HG02642 (cell line): ENCODE measurements at regions not wholly inside any gene's neighbourhood (a gene's known extent, or its start where the extent isn't known, plus 50 kb on each side); places are given as distances from the start of the nearest gene placed in this dataset.

ENCODE experiments used
- ATAC-seq: cut with Tn5 transposase; IDR thresholded peaks from one replicate; pipeline ENCODE4 v1.9.1; 2021; ENCODE audit warnings: mild to moderate bottlenecking; ENCODE audit not compliant: unreplicated experiment, poor library complexity

GRCh38 chr13:109647053-109647452 lies 139.3 kb downstream of the IRS2 start:
- no peak for ATAC-seq

- peak; percentile 62 for ATAC-seq
Measured at GRCh38 chr13:109646423-109646822, 140.0 kb downstream of the IRS2 start.

- no peak for ATAC-seq
Measured at GRCh38 chr13:109645831-109646230, 140.6 kb downstream of the IRS2 start.

- ATAC-seq, result no peak
Measured at GRCh38 chr13:109644956-109645355, 141.4 kb downstream of the IRS2 start.

- ATAC-seq, result no peak
Measured at GRCh38 chr13:109644069-109644750, 142.2 kb downstream of the IRS2 start.

- no peak for ATAC-seq
Measured at GRCh38 chr13:109642358-109642757, 144.0 kb downstream of the IRS2 start.

GRCh38 chr13:109636736-109637135 lies 149.6 kb downstream of the IRS2 start:
- no peak for ATAC-seq

- ATAC-seq, result no peak
Measured at GRCh38 chr13:109631069-109631468, 155.3 kb downstream of the IRS2 start.

- ATAC-seq, result no peak
Measured at GRCh38 chr13:109630271-109630670, 156.1 kb downstream of the IRS2 start.

GRCh38 chr13:109629737-109630136 lies 156.6 kb downstream of the IRS2 start:
- no peak for ATAC-seq

GRCh38 chr13:109628251-109628699 lies 158.1 kb downstream of the IRS2 start:
- no peak for ATAC-seq

- no peak for ATAC-seq
Measured at GRCh38 chr13:109627649-109628048, 158.7 kb downstream of the IRS2 start.

GRCh38 chr13:109626386-109627171 lies 159.8 kb downstream of the IRS2 start:
- no peak for ATAC-seq

GRCh38 chr13:109625156-109625555 lies 161.2 kb downstream of the IRS2 start:
- ATAC-seq, result no peak

GRCh38 chr13:109622006-109622405 lies 164.4 kb downstream of the IRS2 start:
- ATAC-seq, result no peak

- no peak for ATAC-seq
Measured at GRCh38 chr13:109615721-109616420, 170.5 kb downstream of the IRS2 start.

GRCh38 chr13:109611912-109612691 lies 174.3 kb downstream of the IRS2 start:
- no peak for ATAC-seq

- no peak for ATAC-seq
Measured at GRCh38 chr13:109610517-109610916, 175.9 kb downstream of the IRS2 start.

- no peak for ATAC-seq
Measured at GRCh38 chr13:109608503-109608902, 177.9 kb downstream of the IRS2 start.

GRCh38 chr13:109608059-109608458 lies 178.3 kb downstream of the IRS2 start:
- no peak for ATAC-seq
